ENCODE measurements at regions not wholly inside any gene's neighbourhood (a gene's known extent, or its start where the extent isn't known, plus 50 kb on each side); places are given as distances from the start of the nearest gene placed in this dataset.

GRCh38 chr12:77777274-77777673, 53.4 kb upstream of the NAV3 start:
- no peak for DNase-seq (ENCODE audit: low read depth)

GRCh38 chr12:77774761-77775160, 55.9 kb upstream of the NAV3 start:
- DNase-seq (ENCODE audit: low read depth) = no peak

DNA sequence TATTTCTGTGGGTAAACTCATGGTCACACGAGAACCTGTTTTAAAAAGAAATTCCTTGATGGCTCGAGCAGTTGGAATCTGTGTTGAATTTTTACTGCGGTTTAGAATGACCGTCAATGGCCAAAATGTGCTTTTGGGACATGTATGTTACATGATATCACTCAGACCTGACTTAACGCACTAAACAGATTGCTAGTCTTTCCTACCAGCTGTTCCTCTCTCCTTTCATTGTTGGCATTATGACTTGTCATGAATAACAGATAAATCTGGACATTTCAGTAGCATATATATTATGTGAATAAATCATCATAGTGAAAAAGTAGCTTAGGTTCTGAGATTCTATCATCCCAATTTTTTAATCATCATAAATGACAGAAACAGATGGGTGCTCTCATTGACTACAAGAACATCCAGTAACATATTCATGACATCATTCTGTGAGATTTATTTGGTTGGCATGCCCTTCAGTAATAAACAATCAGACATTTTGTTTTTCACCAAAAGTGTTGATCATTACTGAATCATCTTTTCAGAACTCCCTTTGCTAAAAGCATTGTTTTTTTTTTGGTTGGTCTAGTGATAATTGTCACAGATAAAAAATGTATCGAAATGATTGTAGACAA, 57.9 kb upstream of the NAV3 start:
- DNase-seq (ENCODE audit: low read depth) = peak; percentile 80

- DNase-seq (ENCODE audit: low read depth) = no peak
These were observed 62.1 kb upstream of the NAV3 start for GRCh38 chr12:77768558-77768957.

- no peak for DNase-seq (ENCODE audit: low read depth)
These were observed 62.8 kb upstream of the NAV3 start for GRCh38 chr12:77767756-77768343.

GRCh38 chr12:77767335-77767734, 63.4 kb upstream of the NAV3 start:
- no peak for DNase-seq (ENCODE audit: low read depth)

DNA sequence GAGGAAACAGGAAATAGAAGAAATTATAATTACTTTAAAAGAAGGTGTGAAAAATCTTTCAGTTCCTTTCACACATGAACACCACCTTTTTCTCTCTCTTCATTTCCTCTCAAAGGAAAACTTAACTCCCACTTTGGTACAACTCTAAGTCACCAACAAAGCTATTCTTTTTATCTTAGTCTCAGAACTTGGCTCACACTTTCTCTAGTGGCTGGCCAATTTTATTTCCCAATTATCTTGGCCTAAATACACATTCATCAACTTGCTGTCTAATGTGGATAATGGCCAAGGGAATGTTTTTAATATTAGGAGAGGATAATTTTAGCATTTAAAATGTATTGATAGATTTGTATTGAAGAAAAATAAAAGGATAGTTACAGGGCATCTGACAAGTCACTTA, 64.5 kb upstream of the NAV3 start:
- no peak for DNase-seq (ENCODE audit: low read depth)

- no peak for DNase-seq (ENCODE audit: low read depth)
These were observed 69.4 kb upstream of the NAV3 start for GRCh38 chr12:77761286-77761685.

DNA sequence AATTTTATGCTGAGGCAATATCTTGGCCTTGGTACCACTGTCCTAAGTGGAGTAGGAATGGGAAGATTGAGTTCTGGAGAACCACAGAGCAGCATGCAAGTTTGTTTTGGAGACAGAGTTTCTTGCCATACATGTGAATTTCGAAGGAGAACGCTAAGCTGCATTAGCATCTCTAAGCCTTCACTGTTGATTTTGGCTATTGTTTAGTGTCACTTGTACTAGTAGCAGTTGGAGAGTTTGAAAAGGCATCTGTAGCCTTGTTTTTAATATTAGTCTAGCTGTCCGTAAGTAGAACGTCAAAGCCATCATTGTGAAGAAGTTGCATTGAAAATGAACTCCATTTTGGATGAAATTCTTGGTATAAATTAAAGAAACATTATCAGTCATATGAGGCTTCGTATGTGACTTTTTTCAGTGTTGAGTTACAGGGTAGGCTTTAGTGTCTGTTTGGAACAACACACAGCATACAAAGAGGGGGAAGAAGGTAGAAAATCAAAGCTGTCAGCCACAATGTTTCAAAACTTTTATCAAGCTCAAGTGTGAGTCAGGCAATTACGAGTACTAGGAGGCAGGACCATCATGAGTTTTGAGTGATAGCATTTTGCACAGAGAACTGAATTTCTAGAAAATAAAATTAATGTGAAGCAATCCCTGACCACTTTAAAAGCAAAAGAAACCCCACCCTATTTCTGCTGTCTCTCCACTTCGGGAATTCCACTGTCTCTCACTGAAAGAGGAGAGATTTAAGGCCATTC, 70.2 kb upstream of the NAV3 start:
- DNase-seq (ENCODE audit: low read depth) = no peak

DNA sequence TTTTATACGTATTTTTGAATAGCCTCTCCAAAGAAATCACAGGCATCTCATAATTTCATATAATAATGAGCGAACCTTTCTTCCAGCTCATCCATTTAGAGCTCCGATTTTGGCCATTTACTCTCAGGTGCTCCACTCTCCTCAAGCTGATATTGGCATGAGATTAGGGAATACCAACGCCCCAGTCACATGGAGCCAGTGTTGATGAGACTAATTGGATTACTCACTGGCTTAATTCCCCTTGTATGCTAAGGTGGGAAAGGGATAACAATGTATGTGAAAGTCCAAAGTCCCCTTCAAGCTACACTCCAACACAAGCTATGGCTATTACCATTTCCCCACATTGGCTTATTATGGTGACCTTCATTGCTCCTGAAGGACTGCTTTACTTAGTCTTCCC, 76.6 kb upstream of the NAV3 start:
- DNase-seq (ENCODE audit: low read depth) = no peak

- peak; percentile 12 for DNase-seq (ENCODE audit: low read depth)
These were observed 78.8 kb upstream of the NAV3 start for GRCh38 chr12:77751939-77752338.

DNA sequence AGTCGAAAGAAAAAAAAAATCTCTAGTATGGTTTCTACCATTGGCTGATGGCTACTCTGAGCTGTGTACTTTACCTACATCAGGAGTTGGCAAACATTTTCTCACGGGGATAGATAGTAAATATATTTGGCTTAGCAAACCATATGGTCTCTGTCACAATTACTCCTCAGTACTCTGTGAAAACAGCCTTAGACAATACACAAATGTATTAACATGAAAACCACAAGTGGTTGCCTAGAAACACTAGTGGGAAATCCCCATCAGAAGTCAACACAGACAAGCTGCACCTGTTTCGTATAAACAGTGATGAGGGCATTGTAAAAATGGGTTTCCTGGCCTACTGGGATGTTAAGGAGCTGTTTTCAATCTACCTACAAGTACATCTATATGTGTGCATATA, 84.6 kb upstream of the NAV3 start:
- DNase-seq (ENCODE audit: low read depth) = peak; percentile 93

DNA sequence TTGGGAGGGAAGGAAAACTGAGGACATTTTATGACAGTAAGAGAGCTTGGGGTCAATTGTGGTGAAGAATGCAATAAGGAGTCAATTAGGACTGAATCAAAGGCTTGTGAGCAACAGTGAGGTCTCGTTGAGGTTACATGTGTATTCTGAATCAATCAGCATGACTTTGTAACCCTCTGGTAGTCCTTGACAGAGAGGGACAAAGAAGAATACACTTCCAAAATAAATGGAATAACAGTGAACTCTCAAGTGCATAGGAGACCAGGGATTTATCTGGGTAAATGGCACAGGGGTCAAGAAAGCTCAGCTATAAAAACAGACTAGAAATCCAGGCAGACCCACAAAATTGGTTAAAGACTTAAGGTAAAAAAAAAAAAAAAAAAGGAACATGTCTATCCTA, 85.1 kb upstream of the NAV3 start:
- DNase-seq (ENCODE audit: low read depth) = no peak

DNA sequence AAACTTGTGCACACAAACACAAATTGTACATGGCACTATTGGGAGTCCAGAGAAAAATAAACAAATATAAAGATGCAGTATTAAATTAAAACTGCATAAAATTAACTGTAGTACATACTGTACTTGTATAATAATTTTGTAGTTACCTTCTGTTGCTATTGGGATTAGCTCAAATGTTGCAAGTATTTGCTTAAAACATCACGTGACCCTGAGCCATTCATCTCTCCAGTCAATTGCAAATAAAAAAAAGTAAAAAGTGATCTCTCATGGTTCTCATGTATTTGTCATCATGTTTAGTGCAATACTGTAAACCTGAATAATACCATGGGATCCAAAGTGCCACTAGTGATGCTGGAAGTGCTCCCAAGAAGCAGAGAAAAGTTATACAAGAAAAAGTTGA, 88.1 kb upstream of the NAV3 start:
- no peak for DNase-seq (ENCODE audit: low read depth)

GRCh38 chr12:77741974-77742517, 88.6 kb upstream of the NAV3 start:
- DNase-seq (ENCODE audit: low read depth) = no peak

GRCh38 chr12:77736219-77736965, 94.3 kb upstream of the NAV3 start:
- DNase-seq (ENCODE audit: low read depth) = no peak

DNA sequence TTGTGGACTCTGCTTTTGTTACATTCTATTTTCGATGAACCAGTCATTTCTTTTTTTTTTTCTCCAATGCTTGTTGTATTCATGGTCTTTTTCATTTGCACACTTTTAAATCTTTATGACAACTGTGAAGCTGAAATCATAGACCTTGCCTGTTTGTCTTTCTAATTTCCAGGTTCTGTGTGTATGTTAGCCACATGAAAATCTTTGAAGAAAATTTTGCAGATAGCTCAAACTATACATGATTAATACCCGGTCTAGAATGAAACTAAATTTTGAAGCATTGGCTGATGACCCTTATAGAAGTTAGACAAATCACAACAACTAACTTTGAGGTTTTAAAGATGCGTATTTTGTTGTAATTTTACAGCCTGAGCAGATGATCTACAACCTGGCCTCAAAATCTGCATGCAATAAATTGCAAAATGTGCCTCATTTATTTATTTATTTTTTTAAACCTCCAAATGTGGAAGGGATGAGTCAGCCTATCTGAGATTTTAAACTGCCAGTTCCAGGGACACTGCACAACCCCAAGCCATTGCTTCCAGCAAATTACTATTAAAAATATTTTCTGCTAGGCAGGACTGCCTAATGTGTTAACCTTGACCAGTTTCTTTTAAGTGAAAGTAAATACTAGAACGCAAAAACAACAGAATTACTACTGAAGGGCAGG, 96.3 kb upstream of the NAV3 start:
- peak; percentile 40 for DNase-seq (ENCODE audit: low read depth)

DNA sequence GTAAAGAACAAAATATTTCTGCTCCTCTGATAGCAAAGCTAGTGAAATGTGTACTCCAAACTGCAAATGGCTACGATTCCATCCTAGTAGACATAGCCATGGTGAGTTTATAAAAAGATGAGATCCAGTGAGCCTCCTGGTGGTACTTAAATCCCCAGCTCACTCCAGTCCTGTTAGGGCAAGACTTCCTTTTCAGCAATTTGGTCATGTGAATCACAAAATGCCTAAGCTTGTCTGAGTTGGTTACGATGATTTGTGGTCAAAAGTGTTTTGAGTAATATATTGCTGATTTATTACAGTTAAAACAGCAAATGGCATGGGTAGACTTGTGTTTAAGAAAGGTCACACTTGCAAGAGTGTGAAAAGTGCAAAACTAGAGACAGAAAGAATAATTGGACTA, 102.7 kb upstream of the NAV3 start:
- no peak for DNase-seq (ENCODE audit: low read depth)

GRCh38 chr12:77727442-77728001, 103.2 kb upstream of the NAV3 start:
- no peak for DNase-seq (ENCODE audit: low read depth)

GRCh38 chr12:77725611-77726010, 105.1 kb upstream of the NAV3 start:
- peak; percentile 42 for DNase-seq (ENCODE audit: low read depth)
